Stimulated activated CD4-positive, alpha-beta T cell treated with anti-CD3 and anti-CD28 coated beads, Interleukin-4, amount 100 ng/mL, for 1 hour (primary cell): ENCODE measurements at regions not wholly inside any gene's neighbourhood (a gene's known extent, or its start where the extent isn't known, plus 50 kb on each side); places are given as distances from the start of the nearest gene placed in this dataset.

Experiments
- DNase-seq: peaks from one replicate; pipeline ENCODE4 v3.0.0-alpha.2; 2020

DNA sequence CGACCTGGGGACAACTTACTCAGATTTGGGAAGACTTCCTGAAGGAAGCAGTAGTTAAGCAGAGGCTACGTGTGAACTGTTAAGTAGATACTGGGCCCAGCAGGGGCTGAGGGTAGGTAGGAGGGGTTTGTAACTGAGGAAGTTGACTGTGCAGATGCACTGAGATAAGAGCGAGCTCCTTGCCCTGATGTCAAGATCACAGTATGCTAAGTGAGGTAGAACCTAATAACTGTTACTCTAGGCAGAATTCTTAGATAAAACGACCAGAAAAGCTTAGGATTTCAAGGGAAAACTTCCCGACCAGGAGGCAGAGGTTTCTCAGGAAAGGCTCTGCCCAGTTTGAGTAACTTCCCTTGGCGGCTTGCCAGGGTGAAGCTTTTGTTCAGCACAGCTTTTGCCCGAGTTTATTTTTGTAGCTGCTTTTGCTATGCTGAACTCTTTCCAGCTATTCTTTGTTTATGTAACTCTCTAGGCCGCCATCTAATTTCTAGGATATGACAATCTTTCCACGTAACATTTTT is 632.1 kb downstream of the DIAPH3 start:
- no peak for DNase-seq

DNA sequence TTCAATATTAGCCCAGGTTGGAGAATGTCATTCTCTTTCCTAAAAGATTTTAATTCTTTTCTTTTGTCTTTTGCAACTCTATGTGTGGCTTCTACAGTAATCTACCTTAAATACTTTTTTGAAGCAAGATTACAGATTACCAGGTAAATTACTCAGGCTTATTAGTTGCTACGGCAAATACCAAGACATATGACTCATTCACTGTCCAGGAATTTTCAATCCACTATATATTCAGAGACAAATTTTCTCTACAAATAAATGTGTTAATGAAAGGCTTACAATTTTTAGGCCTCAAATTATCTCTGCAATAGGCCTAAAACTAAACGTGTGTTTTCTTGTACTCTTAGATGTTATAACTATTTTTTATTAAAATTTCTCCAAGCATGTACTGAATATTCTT is 631.3 kb downstream of the DIAPH3 start:
- no peak for DNase-seq

- DNase-seq, result no peak
These were observed 629.9 kb downstream of the DIAPH3 start for GRCh38 chr13:59533561-59534555.

GRCh38 chr13:59534806-59535205 is 628.9 kb downstream of the DIAPH3 start:
- DNase-seq, result no peak

DNA sequence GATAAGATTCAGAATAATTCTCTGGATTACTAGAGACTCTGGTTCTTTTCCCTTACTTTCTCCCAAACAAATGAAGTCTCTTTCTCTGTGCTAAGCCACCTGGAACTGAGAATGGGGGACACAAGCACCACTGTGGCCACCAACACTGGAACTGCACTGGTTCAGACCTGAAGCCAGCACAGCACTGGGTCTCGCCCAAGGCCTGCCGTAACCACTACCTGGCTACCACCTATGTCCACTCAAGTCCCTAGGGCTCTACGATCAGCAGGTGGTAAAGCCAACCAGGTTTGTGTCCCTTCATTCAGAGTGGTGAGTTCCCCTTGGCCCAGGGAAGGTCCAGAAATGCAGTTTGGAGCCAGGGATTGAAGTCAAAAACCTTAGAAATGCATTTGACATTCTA is 626.2 kb downstream of the DIAPH3 start:
- no peak for DNase-seq

GRCh38 chr13:59538512-59538911 is 625.2 kb downstream of the DIAPH3 start:
- DNase-seq, result no peak

DNA sequence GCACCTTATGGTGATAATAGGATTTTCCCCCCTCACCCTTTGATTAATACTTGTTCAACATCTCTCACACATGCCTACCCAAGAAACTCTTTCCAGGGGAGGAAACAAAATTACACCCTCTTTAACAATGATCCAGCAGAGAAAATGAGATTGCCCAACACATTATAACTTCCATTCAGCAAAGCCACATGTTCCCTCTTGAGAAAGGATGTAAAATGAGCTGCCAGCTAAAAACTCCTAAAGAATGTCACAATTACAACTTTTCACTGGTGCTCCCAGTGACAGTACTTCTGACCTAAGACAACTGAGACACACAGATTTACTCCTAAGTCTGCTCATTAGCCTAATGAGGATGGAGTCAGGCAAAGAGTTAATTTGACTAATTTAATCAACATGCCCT is 621.4 kb downstream of the DIAPH3 start:
- DNase-seq, result no peak

DNA sequence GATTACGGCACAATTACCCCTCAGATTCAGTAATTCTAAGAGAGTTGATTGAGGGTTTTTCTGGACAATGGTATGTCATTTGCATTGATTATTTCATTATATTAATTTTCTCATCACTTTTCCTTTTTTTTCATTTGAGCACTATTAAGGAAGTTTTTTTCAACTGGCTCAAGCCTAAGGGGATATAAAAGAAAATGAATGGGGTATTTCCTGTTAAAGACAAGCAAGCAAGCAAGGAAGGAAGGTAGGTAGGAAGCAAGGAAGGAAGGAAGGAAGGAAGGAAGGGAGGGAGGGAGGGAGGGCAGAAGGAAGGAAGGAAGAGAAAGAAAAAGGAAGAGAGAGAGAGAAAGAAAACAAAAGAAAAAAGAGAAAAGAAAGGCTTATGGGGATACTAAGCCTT is 620.3 kb downstream of the DIAPH3 start:
- DNase-seq, result no peak

GRCh38 chr13:59545007-59545406 is 618.7 kb downstream of the DIAPH3 start:
- no peak for DNase-seq

DNA sequence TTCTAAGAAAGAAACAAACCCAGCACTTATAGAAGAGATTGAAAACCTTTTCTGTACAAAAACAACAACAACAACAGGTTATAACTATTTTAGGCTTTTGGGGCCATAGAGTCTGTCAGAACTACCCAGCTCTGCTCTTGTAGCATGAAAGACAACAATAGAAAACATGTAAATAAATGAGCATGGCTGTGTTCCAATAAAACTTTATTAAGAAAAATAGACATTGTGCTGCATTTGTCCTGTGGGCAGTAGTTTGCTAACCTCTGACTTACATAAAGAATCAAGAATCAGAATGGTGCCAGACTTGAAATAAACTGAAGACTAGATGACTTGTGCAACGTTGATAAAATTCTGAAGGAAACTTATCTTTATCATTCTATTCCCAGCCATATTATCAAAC is 617.5 kb downstream of the DIAPH3 start:
- no peak for DNase-seq

- no peak for DNase-seq
These were observed 615.8 kb downstream of the DIAPH3 start for GRCh38 chr13:59547950-59548349.

DNA sequence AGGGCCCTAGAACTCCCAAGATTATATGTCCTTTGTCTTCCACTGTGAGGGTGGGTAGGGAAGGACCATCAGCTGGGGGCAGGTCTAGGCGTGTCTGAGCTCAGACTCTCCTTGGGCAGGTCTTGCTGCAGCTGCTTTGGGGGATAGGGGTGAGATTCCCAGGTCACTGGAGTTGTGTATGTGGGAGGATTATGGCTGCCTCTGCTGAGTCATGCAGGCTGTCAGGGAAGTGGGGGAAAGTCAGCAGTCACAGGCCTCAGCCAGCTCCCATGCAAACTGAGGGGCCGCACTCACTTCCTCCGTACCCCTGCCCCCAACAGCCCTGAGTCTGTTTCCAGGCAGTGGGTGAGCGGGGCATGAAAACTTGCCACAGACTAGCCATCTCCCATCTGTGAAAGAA is 600.8 kb downstream of the DIAPH3 start:
- no peak for DNase-seq

- DNase-seq, result no peak
These were observed 597.2 kb downstream of the DIAPH3 start for GRCh38 chr13:59566561-59566960.

DNA sequence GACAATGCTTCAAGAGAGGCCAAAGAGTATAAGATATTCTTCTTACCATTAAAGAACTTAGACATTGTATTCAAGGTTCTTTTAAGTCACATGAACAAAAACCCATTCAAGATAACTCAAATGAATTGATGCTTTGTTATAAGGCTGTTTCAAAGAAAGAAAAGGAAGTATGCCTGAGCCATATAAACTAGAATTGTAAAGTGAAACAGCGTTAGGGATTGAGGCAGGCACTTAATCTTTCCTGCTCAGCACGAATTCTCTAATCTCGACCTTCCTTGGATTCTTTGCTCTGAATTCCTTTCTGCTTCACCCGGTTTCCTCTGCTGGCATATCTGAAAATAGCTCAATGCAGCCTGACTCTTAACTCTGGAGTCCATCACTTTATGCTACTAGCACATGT is 595.4 kb downstream of the DIAPH3 start:
- DNase-seq, result no peak

DNA sequence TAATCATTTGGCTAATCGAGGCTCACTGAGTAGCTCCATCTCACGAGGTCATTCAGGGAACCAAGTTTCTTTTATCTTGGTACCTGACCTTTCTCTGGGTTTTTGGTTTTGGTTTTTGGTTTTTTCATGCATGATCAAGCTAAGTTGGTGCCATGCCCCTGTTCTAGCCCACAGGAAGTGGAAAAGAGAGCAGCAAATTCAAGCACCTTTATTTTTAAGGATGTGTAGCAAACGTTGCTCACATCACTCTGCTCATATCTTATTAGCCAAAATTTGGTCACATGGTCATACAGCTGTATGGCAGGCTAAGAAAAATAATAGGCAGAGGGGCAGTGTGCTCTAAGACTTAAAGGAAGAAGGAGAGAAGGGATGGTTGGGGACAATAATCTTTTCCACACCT is 593.5 kb downstream of the DIAPH3 start:
- DNase-seq, result no peak

GRCh38 chr13:59584101-59584500 is 579.6 kb downstream of the DIAPH3 start:
- DNase-seq, result no peak

DNA sequence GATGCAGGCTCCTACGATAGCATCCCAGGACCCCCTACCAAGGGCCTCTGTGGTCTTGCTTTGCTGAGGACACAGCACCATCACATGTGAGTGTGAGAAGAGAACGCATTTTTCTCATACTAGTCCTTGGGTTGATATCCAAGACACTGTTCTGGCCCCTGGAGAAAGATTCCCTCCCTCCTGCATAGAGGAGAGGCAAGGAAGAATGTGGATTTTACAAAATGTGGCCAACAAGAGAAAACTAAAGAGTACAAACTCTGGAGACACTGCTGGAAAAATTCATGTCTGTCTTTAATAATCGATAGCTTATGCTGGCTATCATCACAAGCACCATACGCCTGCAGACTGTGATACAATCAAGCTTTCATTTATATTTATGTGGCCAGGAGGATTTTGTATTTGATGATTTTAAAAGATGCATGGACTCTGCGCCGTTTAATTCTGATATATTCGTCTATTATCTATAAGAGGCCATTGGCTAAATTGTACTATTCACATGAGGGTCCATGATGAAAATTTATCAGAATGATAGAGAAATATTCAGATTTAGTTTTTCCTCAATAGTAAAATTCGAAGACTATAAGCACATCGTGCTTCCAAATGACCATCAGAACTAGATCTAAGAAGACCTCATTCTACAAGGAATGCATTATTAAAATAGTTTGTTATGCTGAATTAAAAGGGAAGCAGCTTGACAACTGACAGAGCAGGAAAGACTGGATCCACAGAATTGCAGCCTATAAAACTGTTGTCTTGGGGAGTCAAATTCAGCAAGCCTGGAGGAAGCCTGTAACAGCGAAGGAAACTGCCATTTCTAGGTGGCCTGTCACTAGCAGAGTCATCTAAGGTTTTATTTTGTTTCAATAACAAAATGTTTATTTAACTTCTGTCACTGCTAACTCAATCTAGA is 578.7 kb downstream of the DIAPH3 start:
- DNase-seq, result no peak

- DNase-seq, result no peak
These were observed 576.7 kb downstream of the DIAPH3 start for GRCh38 chr13:59587030-59587429.

DNA sequence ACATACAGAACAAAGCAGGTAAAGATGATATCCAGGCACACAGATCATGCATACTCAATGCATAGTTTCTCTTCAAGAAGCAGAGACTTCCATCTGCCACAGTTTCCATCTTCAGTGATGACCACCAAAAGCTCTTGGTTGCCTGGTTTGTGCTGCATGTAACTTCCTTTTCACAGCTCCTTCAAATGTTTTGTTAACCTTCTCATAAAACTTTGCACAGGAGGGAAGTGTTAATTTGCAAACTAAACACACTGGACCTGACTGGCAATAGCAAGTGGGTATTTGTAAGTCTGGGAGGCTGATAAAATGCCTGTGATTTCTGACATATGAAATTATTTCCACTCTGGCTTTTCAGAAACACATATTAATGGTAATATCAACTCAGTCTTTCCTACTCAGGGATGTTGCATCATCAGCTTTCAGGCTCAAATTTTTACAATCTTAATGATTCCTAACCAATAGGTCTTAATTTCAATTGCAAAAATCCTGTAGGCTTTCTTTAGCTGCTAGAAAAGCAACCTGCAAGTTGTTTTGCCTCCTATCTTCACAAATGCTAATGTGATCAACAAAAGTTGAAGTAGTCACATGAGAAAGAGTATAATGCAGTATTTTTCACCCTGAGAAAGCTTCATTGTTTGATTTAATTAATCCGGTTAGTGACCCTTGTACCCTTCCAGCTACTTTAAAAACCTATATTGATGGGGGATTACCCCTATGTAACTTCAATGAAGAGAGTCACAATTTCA is 575.6 kb downstream of the DIAPH3 start:
- no peak for DNase-seq

- DNase-seq, result no peak
These were observed 575.0 kb downstream of the DIAPH3 start for GRCh38 chr13:59588717-59589067.

GRCh38 chr13:59601993-59602392 is 561.7 kb downstream of the DIAPH3 start:
- DNase-seq, result no peak

DNA sequence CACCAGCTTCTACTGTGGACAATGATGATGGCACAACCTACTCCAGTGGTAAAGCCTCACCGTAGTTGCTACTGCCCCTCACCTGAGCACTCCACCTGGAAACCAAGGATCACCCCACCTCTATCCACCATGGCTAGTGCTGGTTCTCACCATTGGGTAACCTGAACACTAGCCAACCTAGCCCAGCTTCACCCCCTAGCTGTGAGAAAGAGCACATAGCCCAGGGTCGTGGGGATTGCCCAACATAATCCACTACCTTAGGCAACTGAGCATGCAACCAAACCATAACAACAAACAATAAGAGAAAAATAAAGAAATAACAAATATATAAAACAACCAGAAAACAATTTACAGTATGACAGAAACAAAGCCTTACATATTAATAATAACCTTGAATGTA is 560.1 kb downstream of the DIAPH3 start:
- no peak for DNase-seq

DNA sequence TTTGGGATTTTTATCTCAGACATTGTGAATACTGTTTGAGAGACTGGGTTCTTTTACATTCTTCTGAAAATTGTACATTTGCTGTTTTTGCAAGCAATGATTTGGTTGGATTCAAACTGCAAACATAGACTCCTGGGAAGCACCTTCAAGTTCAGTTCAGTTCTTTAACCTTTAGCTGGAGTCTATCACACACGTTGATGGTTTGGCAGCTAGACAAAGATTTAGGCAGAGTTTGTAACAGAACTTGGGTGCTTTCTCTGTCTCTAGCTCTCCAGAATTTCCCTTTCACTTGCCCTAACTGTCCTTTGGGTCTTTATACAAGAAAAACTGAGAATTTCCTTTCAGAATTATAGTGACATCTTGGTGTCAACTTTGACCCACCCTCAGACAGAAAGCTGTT is 556.6 kb downstream of the DIAPH3 start:
- DNase-seq, result no peak
